ENCODE measurements at regions not wholly inside any gene's neighbourhood (a gene's known extent, or its start where the extent isn't known, plus 50 kb on each side); places are given as distances from the start of the nearest gene placed in this dataset.

DNA sequence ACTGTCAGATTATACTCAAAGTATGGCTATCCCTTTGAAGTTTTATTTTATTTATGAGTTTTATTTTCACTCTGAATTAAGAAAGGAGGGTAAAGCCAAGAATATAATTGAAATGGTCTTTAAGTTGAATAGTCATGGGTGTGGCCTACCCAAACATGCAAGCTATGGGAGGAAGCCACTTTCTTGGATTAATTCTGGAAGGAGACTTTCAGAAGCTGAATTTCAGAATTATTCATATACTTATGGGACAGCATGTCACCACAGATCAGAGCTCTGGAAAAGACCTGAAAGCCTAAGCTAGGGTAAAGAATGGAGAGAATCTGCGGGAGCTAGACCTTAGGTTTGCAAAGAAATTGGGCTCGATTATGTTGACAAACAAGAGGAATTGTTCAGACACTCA, 242.4 kb upstream of the FKBP1C start:
- TF ChIP-seq, protein P1, sequence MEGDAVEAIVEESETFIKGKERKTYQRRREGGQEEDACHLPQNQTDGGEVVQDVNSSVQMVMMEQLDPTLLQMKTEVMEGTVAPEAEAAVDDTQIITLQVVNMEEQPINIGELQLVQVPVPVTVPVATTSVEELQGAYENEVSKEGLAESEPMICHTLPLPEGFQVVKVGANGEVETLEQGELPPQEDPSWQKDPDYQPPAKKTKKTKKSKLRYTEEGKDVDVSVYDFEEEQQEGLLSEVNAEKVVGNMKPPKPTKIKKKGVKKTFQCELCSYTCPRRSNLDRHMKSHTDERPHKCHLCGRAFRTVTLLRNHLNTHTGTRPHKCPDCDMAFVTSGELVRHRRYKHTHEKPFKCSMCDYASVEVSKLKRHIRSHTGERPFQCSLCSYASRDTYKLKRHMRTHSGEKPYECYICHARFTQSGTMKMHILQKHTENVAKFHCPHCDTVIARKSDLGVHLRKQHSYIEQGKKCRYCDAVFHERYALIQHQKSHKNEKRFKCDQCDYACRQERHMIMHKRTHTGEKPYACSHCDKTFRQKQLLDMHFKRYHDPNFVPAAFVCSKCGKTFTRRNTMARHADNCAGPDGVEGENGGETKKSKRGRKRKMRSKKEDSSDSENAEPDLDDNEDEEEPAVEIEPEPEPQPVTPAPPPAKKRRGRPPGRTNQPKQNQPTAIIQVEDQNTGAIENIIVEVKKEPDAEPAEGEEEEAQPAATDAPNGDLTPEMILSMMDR (IDR thresholded peaks at IDR 0.05), result no peak
- TF ChIP-seq POLR2A (IDR thresholded peaks at IDR 0.05; ENCODE audit: low read depth), result no peak
- no peak for TF ChIP-seq POLR2AphosphoS5 (IDR thresholded peaks at IDR 0.05)

Measured in esophagus muscularis mucosa (tissue), 3 donors.